ENCODE measurements at regions not wholly inside any gene's neighbourhood (a gene's known extent, or its start where the extent isn't known, plus 50 kb on each side); places are given as distances from the start of the nearest gene placed in this dataset.
A peak's percentile ranks its signal among the peaks of the same experiment; 100 is the strongest.

- H3K9me3 ChIP-seq = no peaks in the 10 kb centered on the region
- ATAC-seq (no peak), DNase-seq (no peak)
- H3K27ac ChIP-seq = no peak overlapping the region
- peaks cover 48% of the 10 kb centered on the region for H3K4me1 ChIP-seq
- peaks cover 6% of the 10 kb centered on the region for H3K27me3 ChIP-seq (ENCODE audit: low read depth)
- no peak for TF ChIP-seq CTCF (IDR thresholded peaks at IDR 0.05)
- no peak overlapping the region for H3K4me3 ChIP-seq
- intact Hi-C loops (cut with DNase I) = no loop called here
- H3K36me3 ChIP-seq = no peaks in the 10 kb centered on the region
Observed at GRCh38 chr11:27218421-27219038, 144.5 kb downstream of the CCDC34 start.

- Histone ChIP-seq H3K27me3 (ENCODE audit: low read depth) (peaks cover 6% of the 10 kb centered on the region), H3K4me1 (peaks cover 54% of the 10 kb centered on the region), H3K27ac (no peak overlapping the region), H3K4me3 (no peak overlapping the region), H3K36me3 (no peaks in the 10 kb centered on the region), H3K9me3 (no peaks in the 10 kb centered on the region)
- TF ChIP-seq CTCF (IDR thresholded peaks at IDR 0.05) = no peak
- intact Hi-C loops (cut with DNase I) = no loop called here
- ATAC-seq (no peak), DNase-seq (no peak)
Observed at GRCh38 chr11:27217948-27218420, 145.0 kb downstream of the CCDC34 start.

GRCh38 chr11:27217496-27217895, 145.5 kb downstream of the CCDC34 start:
- intact Hi-C loops (cut with DNase I) = no loop called here
- no peaks in the 10 kb centered on the region for H3K9me3 ChIP-seq
- ATAC-seq = no peak
- H3K4me3 ChIP-seq = no peak overlapping the region
- DNase-seq = no peak
- H3K27me3 ChIP-seq (ENCODE audit: low read depth) = peaks cover 6% of the 10 kb centered on the region
- H3K27ac ChIP-seq = no peak overlapping the region
- H3K4me1 ChIP-seq = peaks cover 57% of the 10 kb centered on the region
- H3K36me3 ChIP-seq = no peaks in the 10 kb centered on the region
- TF ChIP-seq CTCF (IDR thresholded peaks at IDR 0.05) = no peak

DNA sequence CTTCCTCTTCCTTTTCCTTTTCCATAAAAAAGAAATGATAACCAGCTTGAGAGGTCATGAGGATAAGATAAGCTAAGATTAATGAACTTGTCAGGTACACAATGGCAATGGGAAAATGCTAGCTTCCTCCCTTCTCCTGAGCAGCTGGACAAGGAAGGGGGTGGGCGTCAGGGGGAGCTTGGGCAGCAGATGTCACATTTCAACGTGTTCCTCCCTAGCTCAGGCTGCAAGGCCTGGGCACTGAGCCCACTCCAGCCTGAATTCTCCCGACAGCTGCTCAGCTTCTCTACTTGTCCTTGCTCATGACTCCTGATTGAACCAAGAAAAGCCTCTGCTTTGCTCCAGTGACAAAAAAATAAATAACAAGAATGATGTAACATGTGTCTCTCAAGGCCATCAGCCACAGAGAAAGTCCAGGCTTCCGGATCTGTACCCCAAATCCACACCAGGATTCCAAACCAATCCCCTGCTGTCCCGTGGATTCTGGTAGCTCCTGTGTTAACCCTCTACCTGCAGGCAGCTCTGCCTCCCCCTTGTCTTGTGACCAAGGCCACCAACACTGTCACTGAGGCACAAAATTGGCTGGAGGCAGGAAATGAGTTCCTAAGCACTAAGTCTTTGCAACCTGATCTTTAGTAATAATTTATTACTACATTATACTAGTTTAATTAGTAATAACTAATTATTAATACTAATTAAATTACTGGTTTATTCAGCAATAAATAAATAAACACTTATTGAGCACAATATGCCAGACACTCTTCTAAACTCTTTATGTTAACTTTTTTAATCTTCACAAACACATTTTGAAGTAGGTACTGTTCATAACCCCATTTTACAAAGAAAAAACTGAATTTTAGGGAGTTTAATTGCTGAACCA, 146.5 kb downstream of the CCDC34 start:
- ATAC-seq = peak; percentile 52 to 58
- TF ChIP-seq CTCF (IDR thresholded peaks at IDR 0.05) = no peak
- peaks cover 57% of the 10 kb centered on the region for H3K4me1 ChIP-seq
- no peaks in the 10 kb centered on the region for H3K36me3 ChIP-seq
- peaks cover 6% of the 10 kb centered on the region for H3K27me3 ChIP-seq (ENCODE audit: low read depth)
- no peaks in the 10 kb centered on the region for H3K9me3 ChIP-seq
- H3K4me3 ChIP-seq = no peak overlapping the region
- intact Hi-C loops (cut with DNase I) = no loop called here
- H3K27ac ChIP-seq = peak overlapping the region; percentile 27
- peak; percentile 49 for DNase-seq

DNA sequence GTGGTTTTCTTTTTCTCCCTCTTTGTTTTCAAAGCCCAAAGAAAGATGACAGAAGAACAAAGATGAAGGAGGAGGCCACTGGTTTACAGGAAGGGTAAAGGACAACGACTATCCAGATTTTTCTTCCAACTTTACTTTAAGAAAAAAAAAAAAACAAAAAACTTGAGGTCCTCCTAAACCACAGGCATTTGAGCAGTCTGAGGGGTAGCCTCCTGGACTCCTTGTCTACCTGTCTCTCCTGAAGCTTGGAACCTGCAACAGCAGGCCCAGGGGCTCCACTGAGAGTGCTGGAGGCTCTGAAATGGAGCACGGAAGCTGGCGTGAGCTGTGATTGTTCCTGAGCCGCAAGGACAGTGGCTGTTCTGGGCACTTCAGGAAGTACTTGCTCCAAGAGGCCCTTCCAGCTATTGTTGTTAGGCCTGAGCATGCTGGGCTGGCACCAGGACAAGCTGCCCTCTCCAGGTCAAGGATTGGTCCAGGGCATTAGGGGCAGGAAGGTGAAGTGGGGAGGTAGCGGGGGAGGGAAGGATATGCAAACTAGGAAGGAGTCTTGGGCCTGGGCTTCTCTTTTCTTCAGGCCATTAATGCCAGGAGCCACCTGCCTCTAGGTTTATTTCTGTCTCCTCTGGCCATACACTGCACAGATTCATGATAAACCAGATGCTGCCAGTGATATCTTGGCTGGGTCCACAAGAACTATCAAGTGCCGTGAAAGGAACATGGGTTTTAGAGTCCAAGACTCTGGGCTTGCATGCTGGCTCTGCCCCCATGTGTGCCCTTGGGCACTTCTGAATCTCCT, 147.3 kb downstream of the CCDC34 start:
- Histone ChIP-seq H3K9me3 (no peaks in the 10 kb centered on the region), H3K27ac (no peak overlapping the region), H3K4me3 (no peak overlapping the region), H3K4me1 (peaks cover 57% of the 10 kb centered on the region), H3K27me3 (ENCODE audit: low read depth) (peaks cover 6% of the 10 kb centered on the region), H3K36me3 (no peaks in the 10 kb centered on the region)
- TF ChIP-seq CTCF (IDR thresholded peaks at IDR 0.05) = no peak
- intact Hi-C loops (cut with DNase I) = no loop called here
- DNase-seq (peak; percentile 76), ATAC-seq (peak; percentile 86 to 88)
